GM23248 (cell line): ENCODE measurements at regions not wholly inside any gene's neighbourhood (a gene's known extent, or its start where the extent isn't known, plus 50 kb on each side); places are given as distances from the start of the nearest gene placed in this dataset.

Experiments
- EZH2 ChIP-seq: fragments of 200-600 bp; sonication (generic); IDR thresholded peaks from 2 replicates; pipeline ENCODE4 v1.6.1; 2018; ENCODE audit warnings: antibody characterized with exemption, mild to moderate bottlenecking; ENCODE audit not compliant: insufficient read depth, poor library complexity, severe bottlenecking
- EZH2phosphoT487 ChIP-seq: fragments of 200-600 bp; sonication (generic); IDR thresholded peaks from 2 replicates; pipeline ENCODE4 v1.6.1; 2018; ENCODE audit warnings: antibody characterized with exemption, moderate library complexity, mild to moderate bottlenecking, low read depth; ENCODE audit not compliant: insufficient read depth

DNA sequence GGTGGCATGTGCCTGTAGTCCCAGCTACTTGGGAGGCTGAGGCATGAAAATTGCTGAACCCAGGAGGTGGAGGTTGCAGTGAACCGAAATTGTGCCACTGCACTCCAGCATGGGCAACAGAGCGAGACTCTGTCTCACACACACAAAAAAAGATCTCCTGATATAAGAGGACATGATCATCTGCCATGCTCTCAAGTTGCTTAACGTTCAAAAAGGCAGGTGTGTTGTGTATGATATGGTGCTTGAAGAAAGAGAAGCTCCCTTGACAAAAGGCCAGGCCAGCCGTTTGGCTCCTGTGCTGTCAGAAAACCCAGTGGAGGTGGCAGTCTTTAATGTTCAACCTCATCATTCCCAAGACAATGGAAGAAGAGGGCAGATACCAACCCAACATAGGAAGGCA lies 117.3 kb upstream of the PLET1 start:
- TF ChIP-seq EZH2phosphoT487 = no peak
- TF ChIP-seq EZH2 = no peak
